Right lung (tissue), 2 donors: ENCODE measurements at regions not wholly inside any gene's neighbourhood (a gene's known extent, or its start where the extent isn't known, plus 50 kb on each side); places are given as distances from the start of the nearest gene placed in this dataset.

ENCODE experiments used
- DNase-seq, 2 donors: peaks; one replicate each; pipeline ENCODE4 v3.0.0-alpha.2; 2013

DNA sequence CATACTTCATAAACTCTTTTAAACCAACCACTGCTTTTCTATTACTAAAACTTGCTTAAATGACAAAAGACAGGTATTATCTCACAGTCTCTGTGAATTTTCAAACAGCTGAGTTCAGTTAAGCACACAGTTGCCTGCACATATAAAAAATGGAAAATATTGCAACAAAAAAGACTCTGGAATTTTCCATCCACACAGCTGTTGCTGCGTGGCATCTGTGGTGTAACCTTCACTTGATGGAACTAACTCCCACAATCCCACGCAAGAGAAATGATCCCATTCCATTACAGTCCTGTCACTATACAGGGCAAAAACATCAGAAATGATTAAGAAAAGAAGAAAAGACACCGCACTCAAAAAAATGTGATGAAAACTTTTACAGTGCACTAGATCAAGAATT lies 149.8 kb upstream of the TBL1X start:
- DNase-seq: no peak

- no peak for DNase-seq
Observed at GRCh38 chrX:9316096-9316495, 148.8 kb upstream of the TBL1X start.

- DNase-seq: no peak
Observed at GRCh38 chrX:9317176-9317575, 147.7 kb upstream of the TBL1X start.

- no peak for DNase-seq
Observed at GRCh38 chrX:9318213-9318612, 146.6 kb upstream of the TBL1X start.

DNA sequence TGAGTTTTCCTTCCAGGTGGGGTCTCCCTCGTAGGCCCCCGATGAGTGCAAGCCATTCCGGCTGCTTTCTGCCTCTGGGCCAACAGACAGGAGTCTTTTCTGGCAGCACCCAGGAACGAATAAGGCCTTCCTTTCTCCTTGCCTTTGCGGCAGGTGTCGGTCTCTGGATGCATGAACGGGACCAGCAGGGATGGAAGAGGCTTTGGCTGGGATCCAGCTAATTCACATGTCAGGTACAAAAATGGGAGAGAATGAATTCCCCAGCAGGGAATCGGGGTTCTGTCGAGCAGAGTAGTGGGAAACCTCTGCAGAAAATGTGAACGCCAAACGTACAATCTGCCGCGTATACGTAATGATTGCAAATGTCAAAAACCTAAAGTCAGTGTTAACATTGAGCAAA lies 146.1 kb upstream of the TBL1X start:
- no peak for DNase-seq

DNA sequence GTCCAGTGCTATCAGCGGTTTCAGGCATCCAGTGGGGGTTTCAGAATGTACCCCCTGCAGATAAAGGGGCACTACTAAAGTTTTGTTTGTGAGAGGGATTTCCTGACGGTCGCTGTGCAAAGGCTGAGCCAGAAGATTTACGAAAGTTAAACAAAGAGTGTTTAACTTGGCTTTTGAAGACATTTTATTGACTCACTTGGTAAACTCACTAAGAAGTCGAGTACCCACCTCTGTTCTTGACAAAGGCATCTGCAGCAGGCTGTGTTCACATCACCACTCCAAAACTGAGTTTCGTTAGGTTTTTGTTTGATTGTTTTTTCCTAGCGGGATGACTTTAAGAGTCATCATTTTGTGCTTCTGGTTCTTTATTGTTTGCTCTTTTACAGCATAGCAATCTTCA lies 143.9 kb upstream of the TBL1X start:
- DNase-seq: no peak

DNA sequence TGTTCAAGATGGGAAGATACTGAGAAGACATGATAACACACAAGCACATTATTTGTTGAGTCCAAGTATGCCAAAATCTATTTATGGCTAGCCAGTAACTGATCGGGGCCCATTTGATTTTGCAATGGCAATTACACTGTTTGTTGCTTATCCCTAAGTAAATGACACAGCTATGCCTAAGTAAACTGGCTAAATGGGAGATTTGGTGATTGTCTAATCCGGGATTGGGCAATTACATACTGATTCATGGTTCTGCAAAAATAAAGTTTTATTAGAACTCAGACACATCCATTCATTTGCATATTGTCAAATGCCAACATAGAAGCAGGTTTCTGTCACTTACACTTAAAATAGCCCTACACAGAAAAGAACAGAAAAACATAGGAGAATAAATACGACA lies 140.2 kb upstream of the TBL1X start:
- no peak for DNase-seq

- DNase-seq: no peak
Observed at GRCh38 chrX:9326369-9326768, 138.5 kb upstream of the TBL1X start.

DNA sequence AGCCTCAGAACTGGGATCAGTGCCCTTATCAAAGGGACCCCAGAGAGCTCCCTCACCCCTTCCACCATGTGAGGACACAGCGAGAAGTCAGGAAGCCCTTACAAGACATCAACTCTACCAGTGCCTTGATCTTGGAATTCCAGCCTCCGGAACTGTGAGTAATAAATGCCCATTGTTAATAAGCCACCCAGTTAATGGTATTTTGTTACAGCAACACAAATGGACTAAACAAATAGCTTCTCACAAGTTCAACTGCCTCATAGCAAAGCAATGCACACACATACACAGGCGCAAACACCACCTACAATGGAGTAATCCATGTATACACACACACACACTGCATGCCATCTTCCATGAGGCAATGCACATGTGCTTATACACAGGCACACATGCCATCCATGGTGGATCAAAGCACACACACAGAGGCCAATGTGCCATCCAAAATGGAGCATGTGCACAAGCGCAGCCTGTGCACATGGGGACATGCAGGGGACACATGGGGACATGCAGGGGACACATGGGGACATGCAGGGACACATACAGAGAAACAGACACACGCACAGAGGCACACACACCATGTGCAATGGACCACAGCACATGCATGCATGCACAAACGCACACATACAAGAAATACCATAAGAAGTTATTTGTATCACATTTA lies 137.6 kb upstream of the TBL1X start:
- DNase-seq: no peak

DNA sequence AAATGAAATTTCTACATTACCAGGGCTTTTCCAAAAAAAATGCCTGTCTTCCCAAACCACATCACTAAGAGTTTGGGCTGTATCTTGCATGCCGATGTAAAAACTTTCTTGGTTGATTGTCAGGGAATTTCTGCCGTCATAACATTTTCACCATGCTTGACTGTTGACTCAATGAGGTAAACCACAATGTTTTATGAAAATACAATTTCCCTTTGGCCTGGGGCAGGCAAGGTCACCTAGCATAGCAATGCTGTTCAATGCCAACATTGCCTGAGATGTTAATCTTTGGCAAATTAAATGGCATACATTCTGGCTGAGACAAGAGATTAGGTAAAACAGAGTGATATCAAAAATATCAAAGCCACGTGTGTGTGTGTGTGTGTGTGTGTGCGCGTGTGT lies 137.1 kb upstream of the TBL1X start:
- DNase-seq: no peak

GRCh38 chrX:9329056-9329455 lies 135.8 kb upstream of the TBL1X start:
- DNase-seq: no peak

GRCh38 chrX:9330249-9330982 lies 134.4 kb upstream of the TBL1X start:
- DNase-seq: no peak

GRCh38 chrX:9333873-9334560 lies 130.8 kb upstream of the TBL1X start:
- no peak for DNase-seq

GRCh38 chrX:9335251-9335650 lies 129.6 kb upstream of the TBL1X start:
- DNase-seq: no peak

- DNase-seq: peak; percentile 40 to 43
Observed at GRCh38 chrX:9336456-9336855, 128.4 kb upstream of the TBL1X start.

DNA sequence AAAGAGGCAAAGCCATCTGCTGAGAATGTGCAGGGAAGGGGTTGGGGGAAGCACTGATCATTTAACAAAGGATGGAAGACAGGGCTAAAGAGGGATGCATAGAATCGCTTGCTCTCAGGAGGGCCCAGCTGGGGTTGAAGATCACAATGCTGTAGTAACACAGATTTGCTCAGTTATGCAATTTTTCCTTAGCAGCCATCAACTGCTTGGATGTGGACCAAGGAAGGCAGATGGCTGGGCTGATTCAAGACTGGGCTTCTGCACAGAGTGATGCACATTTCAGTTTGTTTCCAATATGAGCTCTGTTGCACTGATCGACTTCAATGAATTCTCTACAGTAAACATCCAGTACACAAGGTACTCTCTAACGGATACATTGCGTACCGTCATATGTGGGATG lies 127.8 kb upstream of the TBL1X start:
- DNase-seq: peak; percentile 70 to 72

DNA sequence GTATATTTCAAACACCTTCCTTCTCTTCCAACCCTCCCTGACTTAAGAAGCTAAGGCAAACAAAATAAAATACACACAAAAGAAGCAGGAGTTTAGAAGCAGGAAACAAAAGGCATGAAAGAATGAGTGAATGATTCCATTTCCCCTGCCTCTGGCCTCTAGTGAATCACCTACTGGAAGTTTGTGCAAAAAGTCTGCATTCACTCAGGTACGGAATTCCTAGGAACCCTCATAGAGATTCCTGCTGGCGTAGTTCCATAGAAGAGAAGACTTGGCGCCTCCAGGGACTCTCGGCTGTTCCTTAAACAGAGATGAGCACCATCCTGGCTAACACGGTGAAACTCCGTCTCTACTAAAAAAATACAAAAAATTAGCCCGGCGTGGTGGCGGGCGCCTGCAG lies 125.9 kb upstream of the TBL1X start:
- no peak for DNase-seq

GRCh38 chrX:9339603-9340491 lies 125.0 kb upstream of the TBL1X start:
- peak; percentile 65 to 68 for DNase-seq

- DNase-seq: peak; percentile 69 to 70
Observed at GRCh38 chrX:9340598-9341290, 124.1 kb upstream of the TBL1X start.

GRCh38 chrX:9341291-9342201 lies 123.3 kb upstream of the TBL1X start:
- peak; percentile 42 to 52 for DNase-seq
